ENCODE measurements at regions not wholly inside any gene's neighbourhood (a gene's known extent, or its start where the extent isn't known, plus 50 kb on each side); places are given as distances from the start of the nearest gene placed in this dataset.

GRCh38 chr2:147614979-147615470, 229.8 kb upstream of the ACVR2A start:
- Histone ChIP-seq H3K4me1 (peaks cover 0 to 31% (median 13%) of the 10 kb centered on the region in 4 donors), H3K27me3 (no peaks in the 10 kb centered on the region), H3K4me3 (no peak overlapping the region), H3K36me3 (no peaks in the 10 kb centered on the region), H3K27ac (no peak overlapping the region), H3K9me3 (no peaks in the 10 kb centered on the region)
- TF ChIP-seq, protein P1, sequence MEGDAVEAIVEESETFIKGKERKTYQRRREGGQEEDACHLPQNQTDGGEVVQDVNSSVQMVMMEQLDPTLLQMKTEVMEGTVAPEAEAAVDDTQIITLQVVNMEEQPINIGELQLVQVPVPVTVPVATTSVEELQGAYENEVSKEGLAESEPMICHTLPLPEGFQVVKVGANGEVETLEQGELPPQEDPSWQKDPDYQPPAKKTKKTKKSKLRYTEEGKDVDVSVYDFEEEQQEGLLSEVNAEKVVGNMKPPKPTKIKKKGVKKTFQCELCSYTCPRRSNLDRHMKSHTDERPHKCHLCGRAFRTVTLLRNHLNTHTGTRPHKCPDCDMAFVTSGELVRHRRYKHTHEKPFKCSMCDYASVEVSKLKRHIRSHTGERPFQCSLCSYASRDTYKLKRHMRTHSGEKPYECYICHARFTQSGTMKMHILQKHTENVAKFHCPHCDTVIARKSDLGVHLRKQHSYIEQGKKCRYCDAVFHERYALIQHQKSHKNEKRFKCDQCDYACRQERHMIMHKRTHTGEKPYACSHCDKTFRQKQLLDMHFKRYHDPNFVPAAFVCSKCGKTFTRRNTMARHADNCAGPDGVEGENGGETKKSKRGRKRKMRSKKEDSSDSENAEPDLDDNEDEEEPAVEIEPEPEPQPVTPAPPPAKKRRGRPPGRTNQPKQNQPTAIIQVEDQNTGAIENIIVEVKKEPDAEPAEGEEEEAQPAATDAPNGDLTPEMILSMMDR (IDR thresholded peaks at IDR 0.05) = no peak
- TF ChIP-seq EP300 (IDR thresholded peaks at IDR 0.05) (no peak), POLR2AphosphoS5 (IDR thresholded peaks at IDR 0.05) (no peak), POLR2A (IDR thresholded peaks at IDR 0.05) (no peak)
- intact Hi-C loops (cut with DNase I) = no loop called here
- WGBS, 2 donors = 94% methylated on average over 4 of the region's 4 CpGs
- DNase-seq = no peak

GRCh38 chr2:147614471-147614870, 230.4 kb upstream of the ACVR2A start:
- H3K36me3 ChIP-seq = no peaks in the 10 kb centered on the region
- 14 to 45% methylated on average over 3 of the region's 3 CpGs for WGBS, 2 donors
- H3K4me3 ChIP-seq = no peak overlapping the region

GRCh38 chr2:147610496-147611040, 234.3 kb upstream of the ACVR2A start:
- no peaks in the 10 kb centered on the region for H3K36me3 ChIP-seq
- H3K9me3 ChIP-seq = no peaks in the 10 kb centered on the region
- no peaks in the 10 kb centered on the region for H3K27me3 ChIP-seq
- H3K4me3 ChIP-seq = no peak overlapping the region
- no peak overlapping the region for H3K27ac ChIP-seq
- intact Hi-C loops (cut with DNase I) = no loop called here
- WGBS, 2 donors = 91 to 95% methylated on average over 2 of the region's 2 CpGs
- H3K4me1 ChIP-seq = peaks cover 0 to 22% (median 8%) of the 10 kb centered on the region in 4 donors
- TF ChIP-seq, protein P1 (IDR thresholded peaks at IDR 0.05) = no peak
- no peak for DNase-seq

More at GRCh38 chr2:147614471-147614870, 230.4 kb upstream of the ACVR2A start:
- no peak for DNase-seq
- TF ChIP-seq POLR2AphosphoS5 (IDR thresholded peaks at IDR 0.05) (no peak), POLR2A (IDR thresholded peaks at IDR 0.05) (no peak), EP300 (IDR thresholded peaks at IDR 0.05) (no peak)
- TF ChIP-seq, protein P1 (IDR thresholded peaks at IDR 0.05) = no peak
- Histone ChIP-seq H3K27me3 (no peaks in the 10 kb centered on the region), H3K4me1 (peaks cover 0 to 31% (median 13%) of the 10 kb centered on the region in 4 donors), H3K27ac (no peak overlapping the region), H3K9me3 (no peaks in the 10 kb centered on the region)
- intact Hi-C loops (cut with DNase I) = no loop called here

DNA sequence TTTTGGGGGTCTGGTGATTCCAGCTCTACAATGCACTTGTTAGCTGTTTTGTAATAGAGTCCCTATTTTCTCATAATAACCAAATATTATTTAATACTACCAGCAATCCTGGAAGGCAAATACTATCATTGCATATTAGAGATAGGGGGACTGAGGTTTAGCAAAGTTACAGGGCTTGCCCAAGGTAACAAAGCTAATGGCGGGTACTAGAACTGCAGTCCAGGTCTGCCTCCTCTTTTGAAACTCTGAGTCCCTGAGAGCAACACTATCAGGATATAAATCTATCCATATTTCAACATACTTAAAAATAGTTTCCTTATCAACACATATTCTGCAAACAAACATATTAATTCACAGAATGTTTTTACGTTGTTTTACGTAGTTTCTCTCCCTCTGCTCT, 235.5 kb upstream of the ACVR2A start:
- Histone ChIP-seq H3K4me1 (peaks cover 0 to 17% (median 8%) of the 10 kb centered on the region in 4 donors), H3K27me3 (no peaks in the 10 kb centered on the region), H3K27ac (no peak overlapping the region), H3K4me3 (no peak overlapping the region), H3K36me3 (no peaks in the 10 kb centered on the region), H3K9me3 (no peaks in the 10 kb centered on the region)
- TF ChIP-seq POLR2A (IDR thresholded peaks at IDR 0.05) (no peak), POLR2AphosphoS5 (IDR thresholded peaks at IDR 0.05) (no peak), EP300 (IDR thresholded peaks at IDR 0.05) (no peak)
- TF ChIP-seq, protein P1 (IDR thresholded peaks at IDR 0.05) = no peak
- WGBS, 2 donors = 90 to 93% methylated on average over 3 of the region's 3 CpGs
- intact Hi-C loops (cut with DNase I) = no loop called here
- DNase-seq = no peak

DNA sequence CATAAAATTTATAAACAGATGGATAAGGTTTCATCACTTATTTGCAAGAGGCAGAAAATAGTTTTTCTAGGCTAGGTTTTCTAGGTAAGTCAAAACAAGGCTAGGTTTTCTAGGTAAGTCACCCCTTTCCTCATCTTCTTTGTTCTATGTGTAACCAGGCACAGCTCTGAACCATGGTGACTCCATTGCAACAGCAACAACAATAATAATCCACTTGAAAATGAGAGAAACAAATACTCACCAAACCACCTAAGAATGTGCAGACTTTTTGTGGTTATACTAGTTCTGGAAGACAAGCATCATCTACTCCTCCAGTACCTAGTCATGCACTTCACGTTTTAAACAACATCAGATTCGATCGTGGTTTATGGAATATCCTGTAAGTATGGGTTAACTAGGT, 237.4 kb upstream of the ACVR2A start:
- peaks cover 0 to 15% (median 8%) of the 10 kb centered on the region in 4 donors for H3K4me1 ChIP-seq
- no peak for TF ChIP-seq POLR2A (IDR thresholded peaks at IDR 0.05)
- TF ChIP-seq, protein P1 (IDR thresholded peaks at IDR 0.05) = no peak
- DNase-seq = no peak
- H3K27ac ChIP-seq = no peak overlapping the region
- intact Hi-C loops (cut with DNase I) = no loop called here
- no peak overlapping the region for H3K4me3 ChIP-seq
- no peaks in the 10 kb centered on the region for H3K27me3 ChIP-seq
- no peaks in the 10 kb centered on the region for H3K9me3 ChIP-seq
- WGBS, 2 donors = 94 to 97% methylated on average over 3 of the region's 3 CpGs
- no peaks in the 10 kb centered on the region for H3K36me3 ChIP-seq

Data from sigmoid colon (tissue), 6 donors.